IPS DF 4.7 (cell line): ENCODE measurements at regions not wholly inside any gene's neighbourhood (a gene's known extent, or its start where the extent isn't known, plus 50 kb on each side); places are given as distances from the start of the nearest gene placed in this dataset.
A peak's percentile ranks its signal among the peaks of the same experiment; 100 is the strongest.

Source experiments
- DNase-seq: peaks from one replicate; pipeline ENCODE4 v3.0.0-alpha.2; 2013; ENCODE audit warnings: low spot score; ENCODE audit errors: extremely low read depth

- DNase-seq, result no peak
These were observed 72.2 kb upstream of the CES5A start for GRCh38 chr16:55947366-55947765.

- DNase-seq, result peak; percentile 36
These were observed 69.2 kb upstream of the CES5A start for GRCh38 chr16:55944377-55944802.

- DNase-seq, result no peak
These were observed 68.1 kb upstream of the CES5A start for GRCh38 chr16:55943267-55943666.

GRCh38 chr16:55942821-55943220, 67.6 kb upstream of the CES5A start:
- DNase-seq, result no peak

GRCh38 chr16:55941552-55941951, 66.4 kb upstream of the CES5A start:
- no peak for DNase-seq

GRCh38 chr16:55938126-55938525, 63.0 kb upstream of the CES5A start:
- DNase-seq, result no peak

GRCh38 chr16:55933038-55933437, 57.9 kb upstream of the CES5A start:
- DNase-seq, result no peak

GRCh38 chr16:55930036-55930435, 54.9 kb upstream of the CES5A start:
- DNase-seq, result no peak

- DNase-seq, result no peak
These were observed 54.0 kb upstream of the CES5A start for GRCh38 chr16:55929181-55929580.

GRCh38 chr16:55925242-55925641, 50.1 kb upstream of the CES5A start:
- no peak for DNase-seq
